Coronary artery (tissue), 2 donors: ENCODE measurements at regions not wholly inside any gene's neighbourhood (a gene's known extent, or its start where the extent isn't known, plus 50 kb on each side); places are given as distances from the start of the nearest gene placed in this dataset.

Experiments used
- DNase-seq: peaks from one replicate; pipeline ENCODE4 v3.0.0-alpha.2; 2017; ENCODE audit warnings: low spot score
- H3K27ac ChIP-seq, 2 donors: fragments of 200-600 bp; sonication (generic); one replicate each; pipeline ENCODE4 v1.5.1; 2016 to 2019
- H3K4me3 ChIP-seq: fragments of 200-600 bp; sonication (generic); 2 replicates; pipeline ENCODE4 v1.5.1; 2016; ENCODE audit warnings: mild to moderate bottlenecking, moderate library complexity
- CTCF ChIP-seq: fragments of 200-600 bp; sonication (generic); IDR thresholded peaks from one replicate; pipeline ENCODE4 v1.5.1; 2019; ENCODE audit warnings: antibody characterized with exemption

GRCh38 chr2:64367444-64368232, 86.3 kb upstream of the LGALSL start:
- H3K4me3 ChIP-seq = no peak overlapping the region
- H3K27ac ChIP-seq = no peak overlapping the region
- no peak for DNase-seq
- TF ChIP-seq CTCF = no peak

GRCh38 chr2:64369706-64370105, 84.3 kb upstream of the LGALSL start:
- no peak for TF ChIP-seq CTCF
- Histone ChIP-seq H3K4me3 (no peak overlapping the region), H3K27ac (no peak overlapping the region)
- no peak for DNase-seq

- no peak for TF ChIP-seq CTCF
- H3K4me3 ChIP-seq = no peak overlapping the region
- H3K27ac ChIP-seq = no peak overlapping the region
- DNase-seq = no peak
Measured at GRCh38 chr2:64371727-64372126, 82.2 kb upstream of the LGALSL start.

- Histone ChIP-seq H3K27ac (no peak overlapping the region), H3K4me3 (no peak overlapping the region)
- no peak for TF ChIP-seq CTCF
- DNase-seq = no peak
Measured at GRCh38 chr2:64374686-64375085, 79.3 kb upstream of the LGALSL start.

- TF ChIP-seq CTCF = no peak
- H3K4me3 ChIP-seq = no peak overlapping the region
- H3K27ac ChIP-seq = no peak overlapping the region
- no peak for DNase-seq
Measured at GRCh38 chr2:64376926-64377325, 77.0 kb upstream of the LGALSL start.

GRCh38 chr2:64379186-64379585, 74.8 kb upstream of the LGALSL start:
- no peak for TF ChIP-seq CTCF
- Histone ChIP-seq H3K4me3 (no peak overlapping the region), H3K27ac (no peak overlapping the region)
- DNase-seq = no peak

GRCh38 chr2:64380853-64381527, 73.0 kb upstream of the LGALSL start:
- H3K4me3 ChIP-seq = no peak overlapping the region
- no peak for TF ChIP-seq CTCF
- DNase-seq = no peak
- no peak overlapping the region for H3K27ac ChIP-seq
